ENCODE measurements at regions not wholly inside any gene's neighbourhood (a gene's known extent, or its start where the extent isn't known, plus 50 kb on each side); places are given as distances from the start of the nearest gene placed in this dataset.

DNA sequence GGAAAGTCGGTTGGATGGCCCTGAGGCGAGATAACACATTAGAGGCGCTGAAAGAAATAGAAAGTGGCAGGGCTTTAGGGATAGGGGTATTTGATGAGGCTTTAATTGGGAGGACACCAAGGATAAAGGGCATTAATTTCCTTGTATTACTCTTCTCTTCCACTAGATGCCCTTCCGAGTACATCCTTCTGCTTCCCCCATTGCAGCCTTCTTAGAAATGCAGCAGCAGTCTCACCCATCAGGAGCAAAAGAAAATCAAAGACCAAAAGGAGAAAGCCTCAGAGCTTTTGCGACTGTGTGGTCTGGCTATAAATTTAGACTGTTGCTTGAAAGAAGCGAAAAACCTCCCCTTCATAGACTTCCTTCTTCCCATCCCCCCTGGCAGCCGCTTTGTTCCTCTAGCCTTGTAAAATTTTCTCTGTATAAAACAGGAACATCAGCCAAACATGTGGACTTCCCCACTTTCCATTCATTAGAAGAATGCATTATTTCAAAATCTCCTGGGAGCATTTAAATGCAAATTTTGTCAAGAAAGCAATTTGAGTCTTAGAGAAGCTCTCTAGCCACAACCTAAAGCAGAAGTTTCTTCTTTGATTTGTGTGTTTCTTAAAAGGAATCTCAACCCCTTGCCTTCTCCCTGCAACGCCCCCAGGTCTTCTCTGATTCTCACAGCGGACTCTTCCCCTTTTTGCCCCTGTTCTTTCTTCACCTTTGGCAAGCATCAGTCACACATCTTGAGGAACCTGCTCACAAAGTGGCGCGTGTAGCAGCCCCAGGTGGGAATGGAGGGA lies 76.6 kb downstream of the NDUFS5 start (continued):
- TF ChIP-seq, protein P1, sequence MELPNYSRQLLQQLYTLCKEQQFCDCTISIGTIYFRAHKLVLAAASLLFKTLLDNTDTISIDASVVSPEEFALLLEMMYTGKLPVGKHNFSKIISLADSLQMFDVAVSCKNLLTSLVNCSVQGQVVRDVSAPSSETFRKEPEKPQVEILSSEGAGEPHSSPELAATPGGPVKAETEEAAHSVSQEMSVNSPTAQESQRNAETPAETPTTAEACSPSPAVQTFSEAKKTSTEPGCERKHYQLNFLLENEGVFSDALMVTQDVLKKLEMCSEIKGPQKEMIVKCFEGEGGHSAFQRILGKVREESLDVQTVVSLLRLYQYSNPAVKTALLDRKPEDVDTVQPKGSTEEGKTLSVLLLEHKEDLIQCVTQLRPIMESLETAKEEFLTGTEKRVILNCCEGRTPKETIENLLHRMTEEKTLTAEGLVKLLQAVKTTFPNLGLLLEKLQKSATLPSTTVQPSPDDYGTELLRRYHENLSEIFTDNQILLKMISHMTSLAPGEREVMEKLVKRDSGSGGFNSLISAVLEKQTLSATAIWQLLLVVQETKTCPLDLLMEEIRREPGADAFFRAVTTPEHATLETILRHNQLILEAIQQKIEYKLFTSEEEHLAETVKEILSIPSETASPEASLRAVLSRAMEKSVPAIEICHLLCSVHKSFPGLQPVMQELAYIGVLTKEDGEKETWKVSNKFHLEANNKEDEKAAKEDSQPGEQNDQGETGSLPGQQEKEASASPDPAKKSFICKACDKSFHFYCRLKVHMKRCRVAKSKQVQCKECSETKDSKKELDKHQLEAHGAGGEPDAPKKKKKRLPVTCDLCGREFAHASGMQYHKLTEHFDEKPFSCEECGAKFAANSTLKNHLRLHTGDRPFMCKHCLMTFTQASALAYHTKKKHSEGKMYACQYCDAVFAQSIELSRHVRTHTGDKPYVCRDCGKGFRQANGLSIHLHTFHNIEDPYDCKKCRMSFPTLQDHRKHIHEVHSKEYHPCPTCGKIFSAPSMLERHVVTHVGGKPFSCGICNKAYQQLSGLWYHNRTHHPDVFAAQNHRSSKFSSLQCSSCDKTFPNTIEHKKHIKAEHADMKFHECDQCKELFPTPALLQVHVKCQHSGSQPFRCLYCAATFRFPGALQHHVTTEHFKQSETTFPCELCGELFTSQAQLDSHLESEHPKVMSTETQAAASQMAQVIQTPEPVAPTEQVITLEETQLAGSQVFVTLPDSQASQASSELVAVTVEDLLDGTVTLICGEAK (IDR thresholded peaks at IDR 0.05) = no peak
- TF ChIP-seq, protein P1 (CRISPR knock-in tag; IDR thresholded peaks at IDR 0.05) = no peak
- TF ChIP-seq, protein P2, sequence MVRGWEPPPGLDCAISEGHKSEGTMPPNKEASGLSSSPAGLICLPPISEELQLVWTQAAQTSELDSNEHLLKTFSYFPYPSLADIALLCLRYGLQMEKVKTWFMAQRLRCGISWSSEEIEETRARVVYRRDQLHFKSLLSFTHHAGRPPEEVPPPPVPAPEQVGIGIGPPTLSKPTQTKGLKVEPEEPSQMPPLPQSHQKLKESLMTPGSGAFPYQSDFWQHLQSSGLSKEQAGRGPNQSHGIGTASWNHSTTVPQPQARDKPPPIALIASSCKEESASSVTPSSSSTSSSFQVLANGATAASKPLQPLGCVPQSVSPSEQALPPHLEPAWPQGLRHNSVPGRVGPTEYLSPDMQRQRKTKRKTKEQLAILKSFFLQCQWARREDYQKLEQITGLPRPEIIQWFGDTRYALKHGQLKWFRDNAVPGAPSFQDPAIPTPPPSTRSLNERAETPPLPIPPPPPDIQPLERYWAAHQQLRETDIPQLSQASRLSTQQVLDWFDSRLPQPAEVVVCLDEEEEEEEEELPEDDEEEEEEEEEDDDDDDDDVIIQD (CRISPR knock-in tag; IDR thresholded peaks at IDR 0.05) = no peak
- no peak for TF ChIP-seq PURB (CRISPR knock-in tag; IDR thresholded peaks at IDR 0.05; ENCODE audit: low read depth)
- TF ChIP-seq FOSL1 (tag; conservative IDR thresholded peaks at IDR 0.05) = no peak; the same call in 1 of the 2 replicates
- 0 out of 4 replicates have a peak, but pooled peaks of 1 of the 2 experiments have one; percentile 21 for TF ChIP-seq KDM1A (IDR thresholded peaks at IDR 0.05)
- TF ChIP-seq REST (IDR thresholded peaks at IDR 0.05; ENCODE audit: borderline replicate concordance) = peak; percentile 88
- no peak for TF ChIP-seq REST (CRISPR knock-in tag; IDR thresholded peaks at IDR 0.05; ENCODE audit: low read depth)
- 0 out of 2 replicates have a peak, but pooled peaks have one; percentile 19 for TF ChIP-seq NFATC3 (IDR thresholded peaks at IDR 0.05)
